HG02885 (cell line): ENCODE measurements at regions not wholly inside any gene's neighbourhood (a gene's known extent, or its start where the extent isn't known, plus 50 kb on each side); places are given as distances from the start of the nearest gene placed in this dataset.

ENCODE experiments used
- ATAC-seq: cut with Tn5 transposase; IDR thresholded peaks from one replicate; pipeline ENCODE4 v1.9.1; 2021; ENCODE audit warnings: mild to moderate bottlenecking; ENCODE audit not compliant: unreplicated experiment, poor library complexity

- no peak for ATAC-seq
These were observed 887.1 kb upstream of the AGA start for GRCh38 chr4:178329226-178329872.

- no peak for ATAC-seq
These were observed 891.1 kb upstream of the AGA start for GRCh38 chr4:178333355-178333754.

GRCh38 chr4:178339769-178340168 lies 897.5 kb upstream of the AGA start:
- ATAC-seq: no peak

DNA sequence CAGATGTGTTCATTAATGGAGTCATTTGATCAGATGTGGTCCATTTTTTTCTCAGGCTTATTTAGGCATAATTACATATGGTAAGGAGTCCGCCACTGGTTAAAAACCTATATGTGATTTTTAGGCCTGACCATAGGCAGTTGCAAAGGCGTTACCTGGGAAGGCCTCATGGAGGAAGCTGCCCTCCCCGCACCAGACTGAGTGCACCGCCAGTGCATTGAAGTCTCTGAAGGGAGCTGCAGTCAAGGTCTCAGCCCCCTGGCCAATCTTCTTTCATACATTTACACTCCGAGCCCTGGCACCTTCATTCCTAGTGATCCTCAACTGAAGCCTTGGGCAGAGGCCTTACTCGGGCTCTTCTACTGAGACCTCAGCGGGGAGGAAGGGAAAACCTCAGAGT lies 898.2 kb upstream of the AGA start:
- no peak for ATAC-seq

- ATAC-seq: no peak
These were observed 901.9 kb upstream of the AGA start for GRCh38 chr4:178344096-178344495.

GRCh38 chr4:178347111-178347510 lies 904.9 kb upstream of the AGA start:
- no peak for ATAC-seq

- ATAC-seq: no peak
These were observed 907.4 kb upstream of the AGA start for GRCh38 chr4:178349601-178350000.

GRCh38 chr4:178351185-178351584 lies 908.9 kb upstream of the AGA start:
- no peak for ATAC-seq

DNA sequence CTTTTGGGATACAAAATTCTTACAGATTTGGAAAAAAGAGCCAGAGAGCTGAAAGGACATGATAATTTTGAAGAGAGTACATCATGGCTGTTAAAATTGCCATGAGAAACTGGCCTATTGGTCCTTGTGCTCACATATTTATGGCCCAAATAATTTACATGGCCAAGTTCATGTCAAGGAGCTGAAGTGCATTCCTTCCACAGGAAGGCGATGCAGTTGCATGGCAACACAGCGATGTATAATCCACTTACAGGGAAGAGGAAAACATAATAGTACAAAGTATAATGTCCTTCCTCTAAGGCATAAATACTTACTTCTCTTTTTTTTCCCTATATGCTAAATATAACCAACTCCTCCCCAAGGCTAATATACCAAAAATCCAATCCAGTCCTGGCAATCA lies 914.5 kb upstream of the AGA start:
- no peak for ATAC-seq

DNA sequence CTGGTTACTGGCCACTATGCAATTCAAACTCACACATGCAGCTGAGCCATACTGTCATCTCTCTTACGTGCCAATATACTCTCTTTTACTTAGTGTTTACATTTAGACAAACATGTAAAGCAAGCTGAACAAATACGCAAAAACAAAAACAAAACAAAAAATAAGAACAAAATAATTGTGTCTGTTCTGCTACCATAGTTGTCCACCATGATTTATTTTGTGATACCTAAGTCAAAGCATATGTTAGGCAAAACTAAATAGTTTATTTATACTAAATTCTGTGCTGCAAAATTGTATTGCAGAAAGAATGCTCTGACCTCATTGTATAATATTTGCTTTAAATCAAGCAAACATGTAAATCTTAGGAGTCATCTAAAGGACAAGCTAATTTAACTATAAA lies 943.2 kb upstream of the AGA start:
- ATAC-seq: no peak

- ATAC-seq: no peak
These were observed 945.5 kb upstream of the AGA start for GRCh38 chr4:178387756-178388155.

DNA sequence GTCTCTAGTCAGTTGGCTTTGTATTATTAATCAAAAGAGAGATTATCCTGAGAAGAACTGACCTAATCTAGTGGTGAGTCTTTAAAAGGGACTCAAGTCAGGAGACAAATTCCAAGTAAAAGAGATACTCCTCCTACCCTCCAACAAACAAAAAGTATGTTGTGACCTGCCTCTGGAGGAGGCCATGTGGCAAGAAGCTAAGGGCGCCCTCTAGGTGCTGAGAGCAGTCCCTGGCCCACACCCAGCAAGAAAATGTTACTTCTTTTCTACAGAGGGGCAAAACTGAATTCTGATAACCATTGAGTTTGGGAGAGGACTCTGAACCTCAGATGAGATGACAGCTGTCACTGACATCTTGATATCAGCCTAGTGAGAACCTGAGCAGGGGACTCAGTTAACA lies 953.6 kb upstream of the AGA start:
- ATAC-seq: no peak

- ATAC-seq: no peak
These were observed 970.2 kb upstream of the AGA start for GRCh38 chr4:178412455-178412854.

- no peak for ATAC-seq
These were observed 971.8 kb upstream of the AGA start for GRCh38 chr4:178414042-178414441.

DNA sequence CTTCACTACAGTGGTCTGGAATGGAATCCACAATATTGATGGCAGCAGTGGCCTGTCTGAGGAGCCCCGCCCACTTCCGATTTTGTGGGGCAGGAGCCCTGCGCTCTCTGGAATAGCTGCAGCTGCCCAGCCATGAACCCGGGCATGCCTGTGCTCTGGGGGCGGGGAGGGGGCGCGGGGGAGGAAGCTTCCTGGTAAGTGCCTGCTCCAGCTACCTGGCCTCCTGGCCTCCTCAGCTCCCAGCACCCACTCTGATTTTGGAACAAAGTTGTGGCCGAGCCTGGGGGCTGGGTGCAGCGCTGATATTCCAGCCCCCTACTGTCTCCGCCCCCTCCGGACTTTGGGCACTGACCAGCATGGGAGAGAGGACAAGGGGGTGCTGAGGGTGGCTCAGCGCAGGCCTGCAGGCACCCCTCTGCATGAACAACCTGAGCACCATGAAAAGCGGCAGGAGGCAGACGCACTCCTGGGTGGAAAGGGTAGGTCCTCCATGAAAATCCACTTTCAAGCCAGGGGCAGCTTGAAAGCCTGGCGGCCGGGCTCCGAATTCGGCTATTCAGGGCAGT lies 972.7 kb upstream of the AGA start:
- ATAC-seq: no peak

- no peak for ATAC-seq
These were observed 973.7 kb upstream of the AGA start for GRCh38 chr4:178415925-178416324.

- ATAC-seq: no peak
These were observed 981.1 kb upstream of the AGA start for GRCh38 chr4:178423366-178423765.

DNA sequence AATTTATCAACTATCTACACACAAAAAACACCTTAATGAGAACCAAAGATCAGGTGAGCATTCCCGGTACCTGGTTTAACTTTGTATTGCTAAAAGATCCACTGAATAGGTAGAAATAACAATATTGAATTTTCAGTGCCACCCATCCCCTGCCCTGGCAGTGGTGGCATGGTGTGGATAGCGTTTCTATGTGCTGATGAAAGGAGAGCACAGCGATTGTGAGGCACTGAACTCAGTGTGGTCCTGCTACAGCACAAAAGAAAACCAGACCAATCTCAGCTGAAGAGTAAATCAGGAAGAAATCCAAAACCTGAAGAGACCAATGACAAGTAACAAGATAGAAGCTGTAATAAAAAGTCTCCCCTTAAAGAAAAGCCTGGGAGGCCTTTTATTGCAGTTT lies 984.6 kb upstream of the AGA start:
- ATAC-seq: no peak

GRCh38 chr4:178427663-178428062 lies 985.4 kb upstream of the AGA start:
- ATAC-seq: no peak

GRCh38 chr4:178448372-178449035 lies 1006.3 kb upstream of the AGA start:
- no peak for ATAC-seq

DNA sequence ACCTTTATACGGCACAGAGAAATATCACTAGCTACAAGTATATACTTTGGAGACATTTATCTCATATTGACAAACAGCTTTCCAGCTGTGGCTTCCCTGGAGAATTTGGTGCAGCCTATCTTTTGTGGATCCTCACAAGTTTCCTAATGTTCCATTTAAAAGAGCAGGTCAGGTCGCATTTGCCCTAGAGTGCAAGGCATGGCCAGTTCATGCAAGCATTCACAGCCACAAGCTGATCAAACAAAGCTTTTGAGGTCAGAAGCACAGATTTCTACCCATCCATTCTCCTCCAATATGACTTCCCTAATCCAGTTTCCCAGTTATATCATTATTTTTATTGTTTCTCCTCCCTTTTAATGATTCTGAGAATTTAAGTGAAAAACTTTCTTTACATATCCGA lies 1008.4 kb upstream of the AGA start:
- no peak for ATAC-seq

DNA sequence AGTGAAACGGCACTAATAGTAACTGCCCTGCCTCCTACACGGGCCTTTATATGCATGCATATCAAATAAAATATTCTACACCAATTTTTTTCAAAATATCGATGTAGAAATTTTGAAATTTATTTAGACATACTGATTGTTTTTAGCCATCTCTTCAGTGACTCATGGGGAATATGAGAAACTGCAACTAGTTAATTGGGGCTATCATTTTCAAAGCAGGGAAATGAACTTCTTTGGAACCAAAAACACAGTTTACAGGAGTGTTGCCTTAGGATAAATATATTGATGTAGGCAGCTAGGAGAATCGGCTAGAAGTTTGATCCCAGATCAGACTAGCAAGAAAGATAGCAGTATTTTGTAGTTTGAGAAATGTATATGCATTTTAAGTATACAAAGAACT lies 1010.8 kb upstream of the AGA start:
- no peak for ATAC-seq
